ENCODE measurements at regions not wholly inside any gene's neighbourhood (a gene's known extent, or its start where the extent isn't known, plus 50 kb on each side); places are given as distances from the start of the nearest gene placed in this dataset.
A peak's percentile ranks its signal among the peaks of the same experiment; 100 is the strongest.
"Not testable (repeated sequence)": the region's sequence is repeated elsewhere in the genome, so short reads cannot be mapped to it uniquely, and the experiment has no call there.

- DNase-seq: no peak
These were observed 50.4 kb upstream of the PRSS23 start for GRCh38 chr11:86749821-86750401.

- DNase-seq: no peak
These were observed 51.0 kb upstream of the PRSS23 start for GRCh38 chr11:86749376-86749775.

- DNase-seq: peak; percentile 96
These were observed 52.0 kb upstream of the PRSS23 start for GRCh38 chr11:86748296-86748695.

- DNase-seq: no peak
These were observed 52.5 kb upstream of the PRSS23 start for GRCh38 chr11:86747801-86748200.

GRCh38 chr11:86746514-86746913, 53.8 kb upstream of the PRSS23 start:
- DNase-seq: peak; percentile 57

GRCh38 chr11:86745571-86745970, 54.8 kb upstream of the PRSS23 start:
- peak; percentile 37 for DNase-seq

GRCh38 chr11:86743223-86744118, 56.9 kb upstream of the PRSS23 start:
- DNase-seq: peak; percentile 99

- peak; percentile 72 for DNase-seq
These were observed 58.2 kb upstream of the PRSS23 start for GRCh38 chr11:86741839-86742805.

GRCh38 chr11:86741484-86741835, 58.9 kb upstream of the PRSS23 start:
- DNase-seq: peak; percentile 38

GRCh38 chr11:86740628-86741483, 59.5 kb upstream of the PRSS23 start:
- DNase-seq: peak; percentile 98

- DNase-seq: no peak
These were observed 61.8 kb upstream of the PRSS23 start for GRCh38 chr11:86738568-86738967.

GRCh38 chr11:86737737-86738136, 62.6 kb upstream of the PRSS23 start:
- DNase-seq: no peak

- no peak for DNase-seq
These were observed 63.1 kb upstream of the PRSS23 start for GRCh38 chr11:86737230-86737629.

- no peak for DNase-seq
These were observed 63.8 kb upstream of the PRSS23 start for GRCh38 chr11:86736291-86737143.

- peak; percentile 88 for DNase-seq
These were observed 63.3 kb upstream of the ME3 start for GRCh38 chr11:86735451-86736290.

- DNase-seq: not testable (repeated sequence)
These were observed 60.3 kb upstream of the ME3 start for GRCh38 chr11:86732739-86733138.

- DNase-seq: not testable (repeated sequence)
These were observed 59.9 kb upstream of the ME3 start for GRCh38 chr11:86732286-86732685.

- DNase-seq: not testable (repeated sequence)
These were observed 57.2 kb upstream of the ME3 start for GRCh38 chr11:86729576-86729975.

GRCh38 chr11:86728562-86728961, 56.1 kb upstream of the ME3 start:
- no peak for DNase-seq

Data from fibroblast of upper back skin (primary cell).